Endothelial cell (in vitro differentiated cells): ENCODE measurements at regions not wholly inside any gene's neighbourhood (a gene's known extent, or its start where the extent isn't known, plus 50 kb on each side); places are given as distances from the start of the nearest gene placed in this dataset.

ENCODE experiments used
- DNase-seq: peaks from one replicate; pipeline ENCODE4 v3.0.0; 2021; ENCODE audit warnings: low spot score
- H3K27ac Mint-ChIP-seq: one replicate; pipeline ENCODE4 v1.8.0; 2021; ENCODE audit warnings: mixed read lengths, inconsistent platforms; ENCODE audit not compliant: unreplicated experiment
- H3K27me3 Mint-ChIP-seq: one replicate; pipeline ENCODE4 v1.8.0; 2021; ENCODE audit warnings: mild to moderate bottlenecking, moderate library complexity, mixed read lengths, inconsistent platforms; ENCODE audit not compliant: unreplicated experiment
- H3K36me3 Mint-ChIP-seq: one replicate; pipeline ENCODE4 v1.8.0; 2021; ENCODE audit warnings: mild to moderate bottlenecking, low read depth, mixed read lengths, inconsistent platforms; ENCODE audit not compliant: unreplicated experiment
- H3K4me1 Mint-ChIP-seq: one replicate; pipeline ENCODE4 v1.8.0; 2021; ENCODE audit warnings: mild to moderate bottlenecking, mixed read lengths, inconsistent platforms; ENCODE audit not compliant: unreplicated experiment
- H3K4me3 Mint-ChIP-seq: one replicate; pipeline ENCODE4 v1.8.0; 2021; ENCODE audit warnings: mild to moderate bottlenecking, mixed read lengths, inconsistent platforms; ENCODE audit not compliant: unreplicated experiment
- H3K9me3 Mint-ChIP-seq: one replicate; pipeline ENCODE4 v1.8.0; 2021; ENCODE audit warnings: mixed read lengths, inconsistent platforms; ENCODE audit not compliant: unreplicated experiment
- CTCF ChIP-seq: fragments of 200-600 bp; sonication (generic); IDR thresholded peaks from one replicate; pipeline ENCODE4 v1.5.0; 2021; ENCODE audit warnings: antibody characterized with exemption; ENCODE audit not compliant: unreplicated experiment

- Mint-ChIP-seq H3K9me3 (no peaks in the 10 kb centered on the region), H3K27me3 (peaks cover 2% of the 10 kb centered on the region), H3K4me1 (peaks cover 46% of the 10 kb centered on the region), H3K36me3 (no peaks in the 10 kb centered on the region), H3K4me3 (no peak overlapping the region), H3K27ac (peak overlapping the region; percentile 84)
- DNase-seq: no peak
- TF ChIP-seq CTCF: no peak
Observed at GRCh38 chr10:7488418-7488829, 77.6 kb upstream of the SFMBT2 start.

GRCh38 chr10:7487528-7487927 is 76.7 kb upstream of the SFMBT2 start:
- Mint-ChIP-seq H3K36me3 (no peaks in the 10 kb centered on the region), H3K9me3 (no peaks in the 10 kb centered on the region), H3K27me3 (peaks cover 6% of the 10 kb centered on the region), H3K4me3 (no peak overlapping the region), H3K27ac (no peak overlapping the region), H3K4me1 (peaks cover 54% of the 10 kb centered on the region)
- DNase-seq: no peak
- TF ChIP-seq CTCF: no peak

DNA sequence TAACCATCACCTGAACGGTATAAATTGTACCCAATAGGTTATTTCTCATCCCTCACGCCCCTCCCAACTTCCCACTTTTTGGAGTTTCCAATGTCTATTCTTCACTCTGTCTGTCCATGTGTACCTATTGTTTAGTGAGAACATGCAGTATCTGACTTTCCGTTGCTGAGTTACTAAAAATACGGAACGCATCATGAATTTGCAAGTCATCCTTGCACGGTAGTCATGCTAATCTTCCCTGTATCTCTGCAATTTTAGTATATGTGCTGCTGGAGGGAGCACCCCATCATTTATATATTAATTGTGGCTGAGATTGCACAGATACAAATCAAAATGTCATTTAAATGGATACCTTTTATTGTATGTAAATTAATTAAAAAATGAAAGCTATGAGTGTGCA is 75.7 kb upstream of the SFMBT2 start:
- Mint-ChIP-seq H3K27me3 (peaks cover 8% of the 10 kb centered on the region), H3K9me3 (no peaks in the 10 kb centered on the region), H3K4me3 (no peak overlapping the region), H3K4me1 (peaks cover 62% of the 10 kb centered on the region), H3K27ac (no peak overlapping the region), H3K36me3 (no peaks in the 10 kb centered on the region)
- TF ChIP-seq CTCF: no peak
- no peak for DNase-seq

GRCh38 chr10:7485799-7486198 is 75.0 kb upstream of the SFMBT2 start:
- no peak for TF ChIP-seq CTCF
- no peaks in the 10 kb centered on the region for H3K9me3 Mint-ChIP-seq
- peaks cover 8% of the 10 kb centered on the region for H3K27me3 Mint-ChIP-seq
- peaks cover 70% of the 10 kb centered on the region for H3K4me1 Mint-ChIP-seq
- DNase-seq: no peak
- H3K36me3 Mint-ChIP-seq: no peaks in the 10 kb centered on the region
- H3K27ac Mint-ChIP-seq: peak overlapping the region; percentile 6
- no peak overlapping the region for H3K4me3 Mint-ChIP-seq

DNA sequence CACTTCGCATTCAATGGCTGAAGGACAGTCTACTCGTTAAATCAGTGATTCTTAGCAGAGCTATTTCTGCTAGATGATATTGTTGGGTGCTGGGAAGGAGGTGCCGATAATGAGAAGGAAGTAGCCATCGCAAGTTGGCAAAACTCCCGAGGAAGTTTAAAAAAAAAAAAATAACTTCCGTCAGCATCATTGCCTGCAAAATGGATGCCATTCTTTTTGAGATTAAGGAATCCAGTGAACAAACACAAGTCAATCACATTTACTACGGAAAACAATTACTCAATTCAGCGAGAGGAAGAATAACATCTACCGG is 74.4 kb upstream of the SFMBT2 start:
- no peak for TF ChIP-seq CTCF
- no peaks in the 10 kb centered on the region for H3K36me3 Mint-ChIP-seq
- H3K9me3 Mint-ChIP-seq: no peaks in the 10 kb centered on the region
- peaks cover 8% of the 10 kb centered on the region for H3K27me3 Mint-ChIP-seq
- H3K27ac Mint-ChIP-seq: peak overlapping the region; percentile 41
- peaks cover 76% of the 10 kb centered on the region for H3K4me1 Mint-ChIP-seq
- no peak for DNase-seq
- no peak overlapping the region for H3K4me3 Mint-ChIP-seq
